ENCODE measurements at regions not wholly inside any gene's neighbourhood (a gene's known extent, or its start where the extent isn't known, plus 50 kb on each side); places are given as distances from the start of the nearest gene placed in this dataset.

GRCh38 chr3:152969557-152970300 lies 134.8 kb downstream of the P2RY1 start:
- intact Hi-C loops (cut with DNase I) = no loop called here
- FAIRE-seq = no peak
- ATAC-seq = no peak
- Histone ChIP-seq H3K27ac (no peak overlapping the region), H3K4me1 (no peaks in the 10 kb centered on the region), H3K27me3 (no peaks in the 10 kb centered on the region), H3K36me3 (no peaks in the 10 kb centered on the region), H3K4me3 (no peak overlapping the region), H3K9me3 (no peaks in the 10 kb centered on the region)
- no peak for TF ChIP-seq CTCF (IDR thresholded peaks at IDR 0.05)
- 37 to 67% methylated on average over 1 of the region's 1 CpG for WGBS, 2 donors
- no peak for DNase-seq

DNA sequence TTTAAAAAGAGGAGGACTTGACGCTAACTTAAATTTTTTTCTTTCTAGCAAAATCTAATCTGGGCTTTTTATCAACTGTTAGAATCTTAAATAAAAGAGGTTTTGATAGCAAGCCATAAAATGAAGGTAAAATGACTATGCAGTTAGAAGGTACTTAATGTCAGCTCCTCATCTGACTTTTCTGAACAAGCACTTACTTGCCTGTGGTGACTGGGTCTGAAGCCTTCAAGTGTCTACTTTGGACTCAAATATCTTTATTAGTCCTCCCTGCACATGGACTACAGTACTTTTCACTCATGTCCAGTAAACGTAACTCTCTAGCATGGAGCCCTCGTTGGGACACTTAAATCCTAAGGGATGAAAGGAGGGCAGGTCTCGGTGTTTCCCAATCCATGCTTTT lies 135.9 kb downstream of the P2RY1 start:
- ATAC-seq = no peak

DNA sequence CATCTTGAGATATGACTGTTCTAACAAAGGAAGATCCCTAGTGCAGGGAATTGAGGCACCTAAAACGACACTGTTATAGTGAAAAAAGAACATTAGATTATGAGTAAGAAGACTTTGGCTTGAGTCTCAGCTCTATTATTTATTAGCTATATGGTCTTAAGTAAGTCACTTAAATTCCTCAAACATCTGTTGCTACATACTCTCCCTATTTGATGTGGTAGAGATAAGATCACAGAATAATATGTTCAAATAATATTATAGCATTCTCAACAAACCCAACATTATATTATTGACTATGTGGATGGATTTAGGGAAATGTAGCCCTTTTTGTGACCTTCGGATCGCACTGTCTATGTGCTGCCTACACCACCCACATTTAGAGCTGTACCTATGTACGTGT lies 136.9 kb downstream of the P2RY1 start:
- intact Hi-C loops (cut with DNase I) = no loop called here
- FAIRE-seq (no peak), ATAC-seq (no peak), DNase-seq (no peak)
- 68 to 84% methylated on average over 4 of the region's 4 CpGs for WGBS, 2 donors
- no peaks in the 10 kb centered on the region for H3K27me3 ChIP-seq
- no peak overlapping the region for H3K4me3 ChIP-seq
- no peaks in the 10 kb centered on the region for H3K36me3 ChIP-seq
- H3K4me1 ChIP-seq = no peaks in the 10 kb centered on the region
- no peak for TF ChIP-seq CTCF (IDR thresholded peaks at IDR 0.05)
- H3K9me3 ChIP-seq = no peaks in the 10 kb centered on the region
- no peak overlapping the region for H3K27ac ChIP-seq

More for the DNA sequence above, 135.9 kb downstream of the P2RY1 start:
- Histone ChIP-seq H3K4me3 (no peak overlapping the region), H3K27me3 (no peaks in the 10 kb centered on the region), H3K27ac (no peak overlapping the region), H3K4me1 (no peaks in the 10 kb centered on the region), H3K36me3 (no peaks in the 10 kb centered on the region), H3K9me3 (no peaks in the 10 kb centered on the region)
- FAIRE-seq (no peak), DNase-seq (no peak)
- WGBS, 2 donors = 66 to 89% methylated on average over 4 of the region's 4 CpGs
- TF ChIP-seq CTCF (IDR thresholded peaks at IDR 0.05) = no peak
- intact Hi-C loops (cut with DNase I) = no loop called here

- FAIRE-seq (no peak), ATAC-seq (no peak), DNase-seq (no peak)
- Histone ChIP-seq H3K4me3 (no peak overlapping the region), H3K27me3 (no peaks in the 10 kb centered on the region), H3K4me1 (no peaks in the 10 kb centered on the region), H3K9me3 (no peaks in the 10 kb centered on the region), H3K27ac (no peak overlapping the region), H3K36me3 (no peaks in the 10 kb centered on the region)
- intact Hi-C loops (cut with DNase I) = no loop called here
- no peak for TF ChIP-seq CTCF (IDR thresholded peaks at IDR 0.05)
- 79 to 100% methylated on average over 1 of the region's 1 CpG for WGBS, 2 donors
Observed at GRCh38 chr3:152973575-152973974, 138.6 kb downstream of the P2RY1 start.

DNA sequence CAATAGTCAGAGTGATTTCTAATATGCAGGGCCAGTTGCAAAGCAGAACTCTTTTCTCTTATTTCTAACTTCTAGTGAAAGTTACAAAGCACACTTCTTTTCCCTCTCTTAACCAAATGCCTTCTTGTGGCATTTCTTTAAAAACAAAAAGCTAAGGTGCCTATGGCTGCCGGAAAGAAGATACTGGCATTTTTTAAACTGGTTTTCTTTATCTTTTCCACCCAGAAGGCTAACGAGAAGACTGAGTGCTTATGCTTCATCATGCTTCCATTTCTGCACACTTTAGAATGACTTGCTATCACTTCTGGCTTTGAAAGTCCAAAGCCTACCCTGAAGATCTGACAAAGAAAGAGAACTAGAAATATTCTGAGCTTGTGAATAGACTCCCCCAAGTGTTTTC lies 141.3 kb downstream of the P2RY1 start:
- Histone ChIP-seq H3K27me3 (no peaks in the 10 kb centered on the region), H3K4me1 (no peaks in the 10 kb centered on the region), H3K9me3 (no peaks in the 10 kb centered on the region), H3K36me3 (no peaks in the 10 kb centered on the region), H3K27ac (no peak overlapping the region), H3K4me3 (no peak overlapping the region)
- FAIRE-seq = no peak
- no peak for TF ChIP-seq CTCF (IDR thresholded peaks at IDR 0.05)
- WGBS, 2 donors = 44 to 54% methylated on average over 2 of the region's 2 CpGs
- DNase-seq = no peak
- ATAC-seq = no peak
- intact Hi-C loops (cut with DNase I) = no loop called here
